SU-DHL-6 (cell line): ENCODE measurements at regions not wholly inside any gene's neighbourhood (a gene's known extent, or its start where the extent isn't known, plus 50 kb on each side); places are given as distances from the start of the nearest gene placed in this dataset.

ENCODE experiments used
- H2AFZ ChIP-seq: fragments of 200-600 bp; sonication (generic); 2 replicates; pipeline ENCODE4 v1.6.1; 2014; ENCODE audit warnings: low read depth, mild to moderate bottlenecking, moderate library complexity, mixed read lengths, antibody characterized with exemption, low read length; ENCODE audit not compliant: severe bottlenecking
- H3F3A ChIP-seq: fragments of 200-600 bp; shearing (Covaris generic); 2 replicates; pipeline ENCODE4 v1.6.0; 2016; ENCODE audit warnings: antibody characterized with exemption, mild to moderate bottlenecking; ENCODE audit not compliant: insufficient read depth
- H3K27ac ChIP-seq: fragments of 200-600 bp; sonication (generic); 2 replicates; pipeline ENCODE4 v1.5.1; 2016; ENCODE audit warnings: low read depth, mild to moderate bottlenecking, low read length, moderate library complexity, mixed read lengths
- H3K27me3 ChIP-seq: fragments of 200-600 bp; sonication (generic), shearing (Covaris generic); 2 replicates; pipeline ENCODE4 v1.6.0; 2014; ENCODE audit warnings: mild to moderate bottlenecking, low read length
- H3K36me3 ChIP-seq: fragments of 200-600 bp; sonication (generic); 2 replicates; pipeline ENCODE4 v1.6.1; 2014; ENCODE audit warnings: mild to moderate bottlenecking, low read length, mixed read lengths
- H3K4me2 ChIP-seq: fragments of 300-600, 200-600 bp; shearing (Covaris generic), sonication (generic); 2 replicates; pipeline ENCODE4 v1.6.0; 2014; ENCODE audit warnings: low read length, low read depth, mild to moderate bottlenecking; ENCODE audit not compliant: poor library complexity, severe bottlenecking
- H3K4me3 ChIP-seq: fragments of 200-600 bp; sonication (generic); 2 replicates; pipeline ENCODE4 v1.5.1; 2014; ENCODE audit warnings: antibody characterized with exemption, low read length, mild to moderate bottlenecking, mixed read lengths; ENCODE audit not compliant: insufficient read depth, poor library complexity, severe bottlenecking
- H3K79me2 ChIP-seq: fragments of 200-600 bp; sonication (generic); 2 replicates; pipeline ENCODE4 v1.6.1; 2014; ENCODE audit warnings: mild to moderate bottlenecking, low read length, moderate library complexity; ENCODE audit not compliant: insufficient read depth
- H3K9ac ChIP-seq: fragments of 200-600 bp; sonication (generic); 2 replicates; pipeline ENCODE4 v1.7.0; 2014; ENCODE audit warnings: mild to moderate bottlenecking, low read length
- H3K9me2 ChIP-seq: fragments of 200-600 bp; sonication (generic); replicated peaks from 2 replicates; pipeline ENCODE4 v1.6.1; 2014; ENCODE audit warnings: low read length; ENCODE audit not compliant: insufficient read depth
- H3K9me3 ChIP-seq: fragments of 200-600 bp; sonication (generic); 2 replicates; pipeline ENCODE4 v1.6.1; 2014; ENCODE audit warnings: low read length, mixed read lengths; ENCODE audit not compliant: insufficient read depth
- H4K20me1 ChIP-seq: fragments of 200-600 bp; sonication (generic); 2 replicates; pipeline ENCODE4 v1.6.1; 2014; ENCODE audit warnings: low read depth, mild to moderate bottlenecking, antibody characterized with exemption, low read length, moderate library complexity, mixed read lengths
- EZH2phosphoT487 ChIP-seq: fragments of 200-600 bp; sonication (generic), shearing (Covaris generic); conservative IDR thresholded peaks from 2 replicates; pipeline ENCODE4 v1.6.1; 2018; ENCODE audit warnings: mild to moderate bottlenecking, antibody characterized with exemption, low read length, moderate library complexity, mixed read lengths
- TF ChIP-seq, protein P1 (sequence below): fragments of 200-600 bp; sonication (generic); IDR thresholded peaks from one replicate; pipeline ENCODE4 v1.5.1; 2017; ENCODE audit warnings: antibody characterized with exemption, mild to moderate bottlenecking, low read length, moderate library complexity; ENCODE audit not compliant: insufficient read depth, poor library complexity, severe bottlenecking

DNA sequence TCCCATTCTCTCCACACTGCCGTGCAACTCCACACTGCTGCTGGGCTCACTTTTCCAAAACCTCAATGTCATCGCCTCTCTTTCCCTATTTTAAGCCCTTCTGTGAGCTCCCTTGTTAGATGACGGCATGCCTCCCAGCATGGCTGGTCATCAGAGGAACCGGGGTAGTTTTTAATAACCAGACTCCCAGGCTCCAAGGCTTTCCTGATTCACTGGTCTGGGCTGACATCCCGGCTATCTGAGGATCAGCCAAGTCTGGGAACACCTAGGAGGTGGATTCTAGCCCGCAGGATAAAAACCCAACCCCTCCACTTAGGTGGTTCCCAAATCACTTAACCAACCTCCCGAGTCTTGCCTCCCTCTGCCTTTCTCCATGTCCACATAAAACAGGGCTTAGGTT, 295.4 kb upstream of the FZD8 start:
- no peak overlapping the region for H3K9ac ChIP-seq
- no peak overlapping the region for H3K4me2 ChIP-seq
- no peaks in the 10 kb centered on the region for H3K36me3 ChIP-seq
- no peaks in the 10 kb centered on the region for H3K9me2 ChIP-seq
- no peak overlapping the region for H3K4me3 ChIP-seq
- TF ChIP-seq EZH2phosphoT487: no peak
- TF ChIP-seq, protein P1, sequence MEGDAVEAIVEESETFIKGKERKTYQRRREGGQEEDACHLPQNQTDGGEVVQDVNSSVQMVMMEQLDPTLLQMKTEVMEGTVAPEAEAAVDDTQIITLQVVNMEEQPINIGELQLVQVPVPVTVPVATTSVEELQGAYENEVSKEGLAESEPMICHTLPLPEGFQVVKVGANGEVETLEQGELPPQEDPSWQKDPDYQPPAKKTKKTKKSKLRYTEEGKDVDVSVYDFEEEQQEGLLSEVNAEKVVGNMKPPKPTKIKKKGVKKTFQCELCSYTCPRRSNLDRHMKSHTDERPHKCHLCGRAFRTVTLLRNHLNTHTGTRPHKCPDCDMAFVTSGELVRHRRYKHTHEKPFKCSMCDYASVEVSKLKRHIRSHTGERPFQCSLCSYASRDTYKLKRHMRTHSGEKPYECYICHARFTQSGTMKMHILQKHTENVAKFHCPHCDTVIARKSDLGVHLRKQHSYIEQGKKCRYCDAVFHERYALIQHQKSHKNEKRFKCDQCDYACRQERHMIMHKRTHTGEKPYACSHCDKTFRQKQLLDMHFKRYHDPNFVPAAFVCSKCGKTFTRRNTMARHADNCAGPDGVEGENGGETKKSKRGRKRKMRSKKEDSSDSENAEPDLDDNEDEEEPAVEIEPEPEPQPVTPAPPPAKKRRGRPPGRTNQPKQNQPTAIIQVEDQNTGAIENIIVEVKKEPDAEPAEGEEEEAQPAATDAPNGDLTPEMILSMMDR: no peak
- no peaks in the 10 kb centered on the region for H3K79me2 ChIP-seq
- no peak overlapping the region for H2AFZ ChIP-seq
- H3K9me3 ChIP-seq: no peaks in the 10 kb centered on the region
- H3K27me3 ChIP-seq: no peaks in the 10 kb centered on the region
- no peaks in the 10 kb centered on the region for H3F3A ChIP-seq
- H3K27ac ChIP-seq: no peak overlapping the region
- no peaks in the 10 kb centered on the region for H4K20me1 ChIP-seq

DNA sequence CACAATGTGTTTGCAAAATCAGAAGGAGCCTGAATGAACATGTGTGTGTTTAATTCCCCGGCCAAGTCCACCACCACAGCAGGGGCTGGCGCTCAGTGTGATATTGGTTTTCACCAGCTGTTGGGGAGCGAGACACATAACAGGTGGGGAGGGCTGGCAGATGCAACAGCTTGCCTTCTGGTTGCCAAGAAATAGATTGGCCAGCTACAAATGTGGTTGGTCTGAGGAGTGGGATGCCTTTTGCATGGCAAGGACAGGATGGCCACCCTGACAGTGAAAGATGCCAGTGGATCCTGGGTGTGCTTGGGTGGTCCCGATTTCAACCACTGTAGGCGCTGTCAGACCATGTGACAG, 292.5 kb upstream of the FZD8 start:
- TF ChIP-seq, protein P1: no peak
- TF ChIP-seq EZH2phosphoT487: no peak
- Histone ChIP-seq H3K4me2 (no peak overlapping the region), H4K20me1 (no peaks in the 10 kb centered on the region), H3K9me2 (no peaks in the 10 kb centered on the region), H3K9me3 (no peaks in the 10 kb centered on the region), H3K4me3 (no peak overlapping the region), H3K27me3 (no peaks in the 10 kb centered on the region), H3F3A (no peaks in the 10 kb centered on the region), H3K27ac (no peak overlapping the region), H3K36me3 (no peaks in the 10 kb centered on the region), H3K79me2 (no peaks in the 10 kb centered on the region), H3K9ac (no peak overlapping the region), H2AFZ (no peak overlapping the region)

- Histone ChIP-seq H3K36me3 (no peaks in the 10 kb centered on the region), H3K4me3 (no peak overlapping the region), H2AFZ (no peak overlapping the region), H3K9me2 (no peaks in the 10 kb centered on the region), H3K9me3 (no peaks in the 10 kb centered on the region), H3K79me2 (no peaks in the 10 kb centered on the region), H3F3A (no peaks in the 10 kb centered on the region), H3K4me2 (no peak overlapping the region), H3K27ac (no peak overlapping the region), H3K27me3 (no peaks in the 10 kb centered on the region), H4K20me1 (no peaks in the 10 kb centered on the region), H3K9ac (no peak overlapping the region)
- no peak for TF ChIP-seq EZH2phosphoT487
- TF ChIP-seq, protein P1: no peak
Observed at GRCh38 chr10:35933940-35934641, 292.0 kb upstream of the FZD8 start.
